GM23248 (cell line): ENCODE measurements at regions not wholly inside any gene's neighbourhood (a gene's known extent, or its start where the extent isn't known, plus 50 kb on each side); places are given as distances from the start of the nearest gene placed in this dataset.

Experiments
- DNase-seq: peaks from one replicate; pipeline ENCODE4 v3.0.0-alpha.2; 2015
- H2AFZ ChIP-seq: fragments of 200-600 bp; sonication (generic); 2 replicates; pipeline ENCODE4 v1.6.1; 2016; ENCODE audit warnings: antibody characterized with exemption
- H3F3A ChIP-seq: fragments of 200-600 bp; sonication (generic); 2 replicates; pipeline ENCODE4 v1.6.1; 2016; ENCODE audit warnings: mild to moderate bottlenecking, antibody characterized with exemption, mixed run types; ENCODE audit not compliant: insufficient read depth
- H3K27ac ChIP-seq: fragments of 200-600 bp; sonication (generic); 2 replicates; pipeline ENCODE4 v1.5.1; 2016; ENCODE audit warnings: mild to moderate bottlenecking
- H3K27me3 ChIP-seq: fragments of 200-600 bp; sonication (generic); replicated peaks from 2 replicates; pipeline ENCODE4 v1.6.1; 2016; ENCODE audit warnings: mild to moderate bottlenecking; ENCODE audit not compliant: insufficient read depth
- H3K36me3 ChIP-seq: fragments of 200-600 bp; sonication (generic); 2 replicates; pipeline ENCODE4 v1.6.1; 2016; ENCODE audit warnings: low read depth, mild to moderate bottlenecking
- H3K4me1 ChIP-seq: fragments of 200-600 bp; sonication (generic); 2 replicates; pipeline ENCODE4 v1.6.1; 2016; ENCODE audit warnings: mild to moderate bottlenecking; ENCODE audit not compliant: insufficient read depth
- H3K4me2 ChIP-seq: fragments of 200-600 bp; sonication (generic); one replicate; pipeline ENCODE4 v1.6.1; 2016; ENCODE audit warnings: mild to moderate bottlenecking; ENCODE audit not compliant: unreplicated experiment
- H3K4me3 ChIP-seq: fragments of 200-600 bp; sonication (generic); 2 replicates; pipeline ENCODE4 v1.5.1; 2016; ENCODE audit warnings: mild to moderate bottlenecking
- H3K79me2 ChIP-seq: fragments of 200-600 bp; sonication (generic); 2 replicates; pipeline ENCODE4 v1.6.1; 2016; ENCODE audit warnings: mild to moderate bottlenecking; ENCODE audit not compliant: insufficient read depth
- H3K9ac ChIP-seq: fragments of 200-600 bp; sonication (generic); 2 replicates; pipeline ENCODE4 v1.6.1; 2016; ENCODE audit warnings: mild to moderate bottlenecking
- H3K9me2 ChIP-seq: fragments of 200-600 bp; sonication (generic); 2 replicates; pipeline ENCODE4 v1.6.1; 2016; ENCODE audit warnings: mixed run types, mild to moderate bottlenecking, moderate library complexity; ENCODE audit not compliant: insufficient read depth
- H3K9me3 ChIP-seq: fragments of 200-600 bp; sonication (generic); one replicate; pipeline ENCODE4 v1.6.1; 2017; ENCODE audit warnings: low read depth
- H4K20me1 ChIP-seq: fragments of 200-600 bp; sonication (generic); 2 replicates; pipeline ENCODE4 v1.6.0; 2016; ENCODE audit not compliant: insufficient read depth
- EZH2 ChIP-seq: fragments of 200-600 bp; sonication (generic); IDR thresholded peaks from 2 replicates; pipeline ENCODE4 v1.6.1; 2018; ENCODE audit warnings: antibody characterized with exemption, mild to moderate bottlenecking; ENCODE audit not compliant: insufficient read depth, poor library complexity, severe bottlenecking
- EZH2phosphoT487 ChIP-seq: fragments of 200-600 bp; sonication (generic); IDR thresholded peaks from 2 replicates; pipeline ENCODE4 v1.6.1; 2018; ENCODE audit warnings: antibody characterized with exemption, moderate library complexity, mild to moderate bottlenecking, low read depth; ENCODE audit not compliant: insufficient read depth
- WGBS, 2 experiments: methylation state at CpG; one replicate each; pipeline ENCODE4 v1.1.6; 2015 to 2017; ENCODE audit warnings: low lambda C conversion rate in 2 of 2, low coverage in 1 of 2; ENCODE audit errors: missing lambda C conversion rate in 2 of 2; 5-methylcytosine and 5-hydroxymethylcytosine counted together
- in situ Hi-C: fragments of 300-500 bp; cut with MboI; formaldehyde crosslinking; loops from 2 replicates; pipeline ENCODE4 v1.15.0; 2020

GRCh38 chrX:42973321-42973720 lies 195.4 kb upstream of the PPP1R2C start:
- H3F3A ChIP-seq: no peaks in the 10 kb centered on the region
- in situ Hi-C loops: no loop called here
- H3K4me2 ChIP-seq: no peak overlapping the region
- no peaks in the 10 kb centered on the region for H3K4me1 ChIP-seq
- no peak overlapping the region for H3K4me3 ChIP-seq
- no peaks in the 10 kb centered on the region for H3K79me2 ChIP-seq
- DNase-seq: no peak
- TF ChIP-seq EZH2 (no peak), EZH2phosphoT487 (no peak)
- 0 to 7% methylated on average over 2 of the region's 2 CpGs for WGBS, 2 experiments
- no peaks in the 10 kb centered on the region for H3K27me3 ChIP-seq
- H4K20me1 ChIP-seq: no peaks in the 10 kb centered on the region
- H3K9me3 ChIP-seq: no peaks in the 10 kb centered on the region
- H3K9ac ChIP-seq: no peak overlapping the region
- H3K27ac ChIP-seq: no peak overlapping the region
- H3K9me2 ChIP-seq: no peaks in the 10 kb centered on the region
- no peaks in the 10 kb centered on the region for H3K36me3 ChIP-seq
- H2AFZ ChIP-seq: no peak overlapping the region

- TF ChIP-seq EZH2 (no peak), EZH2phosphoT487 (no peak)
- H3K4me3 ChIP-seq: no peak overlapping the region
- no peaks in the 10 kb centered on the region for H3K36me3 ChIP-seq
- no peaks in the 10 kb centered on the region for H3K79me2 ChIP-seq
- in situ Hi-C loops: no loop called here
- no peaks in the 10 kb centered on the region for H4K20me1 ChIP-seq
- H3F3A ChIP-seq: no peaks in the 10 kb centered on the region
- H3K4me1 ChIP-seq: no peaks in the 10 kb centered on the region
- no peak overlapping the region for H3K4me2 ChIP-seq
- H3K9me3 ChIP-seq: no peaks in the 10 kb centered on the region
- no peaks in the 10 kb centered on the region for H3K27me3 ChIP-seq
- 30 to 37% methylated on average over 2 of the region's 2 CpGs for WGBS, 2 experiments
- no peak overlapping the region for H3K9ac ChIP-seq
- H3K27ac ChIP-seq: no peak overlapping the region
- H2AFZ ChIP-seq: no peak overlapping the region
- DNase-seq: no peak
- no peaks in the 10 kb centered on the region for H3K9me2 ChIP-seq
These were observed 197.9 kb upstream of the PPP1R2C start for GRCh38 chrX:42975906-42976305.

- Histone ChIP-seq H4K20me1 (no peaks in the 10 kb centered on the region), H3K79me2 (no peaks in the 10 kb centered on the region), H3K27ac (no peak overlapping the region), H3K9me2 (no peaks in the 10 kb centered on the region), H3K9ac (no peak overlapping the region), H3F3A (no peaks in the 10 kb centered on the region), H2AFZ (no peak overlapping the region), H3K4me3 (no peak overlapping the region), H3K36me3 (no peaks in the 10 kb centered on the region), H3K9me3 (no peaks in the 10 kb centered on the region), H3K4me1 (no peaks in the 10 kb centered on the region), H3K27me3 (no peaks in the 10 kb centered on the region), H3K4me2 (no peak overlapping the region)
- DNase-seq: no peak
- TF ChIP-seq EZH2phosphoT487 (no peak), EZH2 (no peak)
- in situ Hi-C loops: no loop called here
- WGBS, 2 experiments: 20 to 38% methylated on average over 2 of the region's 2 CpGs
These were observed 198.9 kb upstream of the PPP1R2C start for GRCh38 chrX:42976746-42977366.

- WGBS, 2 experiments: 28 to 31% methylated on average over 3 of the region's 3 CpGs
- no peak for DNase-seq
- no peaks in the 10 kb centered on the region for H3K27me3 ChIP-seq
- no peaks in the 10 kb centered on the region for H4K20me1 ChIP-seq
- no peak overlapping the region for H2AFZ ChIP-seq
- H3K9ac ChIP-seq: no peak overlapping the region
- no peaks in the 10 kb centered on the region for H3K9me2 ChIP-seq
- H3K4me2 ChIP-seq: no peak overlapping the region
- H3K4me1 ChIP-seq: no peaks in the 10 kb centered on the region
- H3F3A ChIP-seq: no peaks in the 10 kb centered on the region
- no peaks in the 10 kb centered on the region for H3K9me3 ChIP-seq
- in situ Hi-C loops: no loop called here
- no peak overlapping the region for H3K4me3 ChIP-seq
- H3K79me2 ChIP-seq: no peaks in the 10 kb centered on the region
- TF ChIP-seq EZH2phosphoT487: no peak
- H3K36me3 ChIP-seq: no peaks in the 10 kb centered on the region
- H3K27ac ChIP-seq: no peak overlapping the region
These were observed 200.9 kb upstream of the PPP1R2C start for GRCh38 chrX:42978655-42979379.
